A673 (cell line): ENCODE measurements at regions not wholly inside any gene's neighbourhood (a gene's known extent, or its start where the extent isn't known, plus 50 kb on each side); places are given as distances from the start of the nearest gene placed in this dataset.

Experiments used
- BruUV-seq: library from RNA; stranded (reverse); fragments of 400-500 nt; replicated peaks from 2 replicates; lab custom pipeline; 2021; lab: Mats Ljungman, UMichigan
- CTCF ChIA-PET: fragments of 300-600 bp; sonication (Branson Sonifier 250); formaldehyde crosslinking; loops from one replicate; lab custom pipeline; 2022; ENCODE audit warnings: antibody characterized with exemption; lab: Charles Lee
- POLR2A ChIA-PET: fragments of 300-600 bp; sonication (Branson Sonifier 250); formaldehyde crosslinking; loops from one replicate; lab custom pipeline; 2022; ENCODE audit warnings: antibody characterized with exemption; ENCODE audit not compliant: low non-redundant PET; lab: Charles Lee
- DNase-seq: peaks from one replicate; pipeline ENCODE4 v3.0.0-alpha.2; 2015; ENCODE audit warnings: low spot score
- H3K27ac ChIP-seq: fragments of 200-600 bp; sonication (generic); 2 replicates; pipeline ENCODE4 v1.5.1; 2016; ENCODE audit warnings: mixed run types, low read depth, mild to moderate bottlenecking, mixed read lengths, antibody characterized with exemption, low read length; ENCODE audit not compliant: poor library complexity, severe bottlenecking
- H3K27me3 ChIP-seq: fragments of 200-600 bp; sonication (generic); replicated peaks from 2 replicates; pipeline ENCODE4 v1.6.1; 2017; ENCODE audit warnings: mixed run types, low read depth, mild to moderate bottlenecking, mixed read lengths, antibody characterized with exemption, low read length; ENCODE audit not compliant: insufficient read depth, poor library complexity
- H3K36me3 ChIP-seq: fragments of 200-600 bp; sonication (generic); 2 replicates; pipeline ENCODE4 v1.6.1; 2016; ENCODE audit warnings: mixed run types, mild to moderate bottlenecking, mixed read lengths, antibody characterized with exemption, low read length; ENCODE audit not compliant: insufficient read depth, poor library complexity, severe bottlenecking
- H3K4me1 ChIP-seq: fragments of 200-600 bp; sonication (generic); 2 replicates; pipeline ENCODE4 v1.6.1; 2017; ENCODE audit warnings: mixed run types, mild to moderate bottlenecking, mixed read lengths, antibody characterized with exemption, low read length; ENCODE audit not compliant: insufficient read depth, poor library complexity, severe bottlenecking
- H3K4me3 ChIP-seq: fragments of 200-600 bp; sonication (generic); 2 replicates; pipeline ENCODE4 v1.5.1; 2016; ENCODE audit warnings: low read depth, mixed run types, mild to moderate bottlenecking, mixed read lengths, low read length; ENCODE audit not compliant: poor library complexity, severe bottlenecking
- H3K9me3 ChIP-seq: fragments of 200-600 bp; sonication (generic); 2 replicates; pipeline ENCODE4 v1.6.1; 2016; ENCODE audit warnings: mixed run types, low read depth, mild to moderate bottlenecking, mixed read lengths, antibody characterized with exemption, low read length; ENCODE audit not compliant: poor library complexity, severe bottlenecking
- EZH2 ChIP-seq: fragments of 200-600 bp; sonication (generic); IDR thresholded peaks from 2 replicates; pipeline ENCODE4 v1.6.1; 2017; ENCODE audit warnings: borderline replicate concordance, low read depth, mild to moderate bottlenecking, mixed read lengths, antibody characterized with exemption, low read length; ENCODE audit not compliant: poor library complexity, severe bottlenecking
- intact Hi-C: fragments of 100-400 bp; cut with micrococcal nuclease; formaldehyde crosslinking; loops from one replicate; pipeline ENCODE4 v1.10.0; 2022; ENCODE audit not compliant: unreplicated experiment
- TF ChIP-seq, protein P1 (sequence below): fragments of 300-800, 200-600 bp; sonication (generic); conservative IDR thresholded peaks from 2 replicates; pipeline ENCODE4 v1.5.1; 2017; ENCODE audit warnings: low read depth, mild to moderate bottlenecking, antibody characterized with exemption, low read length, moderate library complexity, mixed read lengths

- DNase-seq, result no peak
- H3K4me3 ChIP-seq, result no peak overlapping the region
- ChIA-PET CTCF (no interaction called here), POLR2A (no interaction called here)
- H3K27me3 ChIP-seq, result no peaks in the 10 kb centered on the region
- TF ChIP-seq, protein P1, sequence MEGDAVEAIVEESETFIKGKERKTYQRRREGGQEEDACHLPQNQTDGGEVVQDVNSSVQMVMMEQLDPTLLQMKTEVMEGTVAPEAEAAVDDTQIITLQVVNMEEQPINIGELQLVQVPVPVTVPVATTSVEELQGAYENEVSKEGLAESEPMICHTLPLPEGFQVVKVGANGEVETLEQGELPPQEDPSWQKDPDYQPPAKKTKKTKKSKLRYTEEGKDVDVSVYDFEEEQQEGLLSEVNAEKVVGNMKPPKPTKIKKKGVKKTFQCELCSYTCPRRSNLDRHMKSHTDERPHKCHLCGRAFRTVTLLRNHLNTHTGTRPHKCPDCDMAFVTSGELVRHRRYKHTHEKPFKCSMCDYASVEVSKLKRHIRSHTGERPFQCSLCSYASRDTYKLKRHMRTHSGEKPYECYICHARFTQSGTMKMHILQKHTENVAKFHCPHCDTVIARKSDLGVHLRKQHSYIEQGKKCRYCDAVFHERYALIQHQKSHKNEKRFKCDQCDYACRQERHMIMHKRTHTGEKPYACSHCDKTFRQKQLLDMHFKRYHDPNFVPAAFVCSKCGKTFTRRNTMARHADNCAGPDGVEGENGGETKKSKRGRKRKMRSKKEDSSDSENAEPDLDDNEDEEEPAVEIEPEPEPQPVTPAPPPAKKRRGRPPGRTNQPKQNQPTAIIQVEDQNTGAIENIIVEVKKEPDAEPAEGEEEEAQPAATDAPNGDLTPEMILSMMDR, result no peak
- H3K36me3 ChIP-seq, result no peaks in the 10 kb centered on the region
- no TSS peak for BruUV-seq
- H3K27ac ChIP-seq, result no peak overlapping the region
- intact Hi-C loops, result no loop called here
- no peaks in the 10 kb centered on the region for H3K9me3 ChIP-seq
- H3K4me1 ChIP-seq, result no peaks in the 10 kb centered on the region
Measured at GRCh38 chrX:138020941-138021340, 455.0 kb downstream of the ZIC3 start.

GRCh38 chrX:138026211-138026610 lies 460.3 kb downstream of the ZIC3 start:
- POLR2A ChIA-PET, result no interaction called here
- TF ChIP-seq, protein P1, result peak; percentile 66
- TF ChIP-seq EZH2, result no peak
- H3K27me3 ChIP-seq, result no peaks in the 10 kb centered on the region
- no peaks in the 10 kb centered on the region for H3K9me3 ChIP-seq
- intact Hi-C loops, result no loop called here
- DNase-seq, result peak; percentile 44
- no peak overlapping the region for H3K4me3 ChIP-seq
- H3K27ac ChIP-seq, result no peak overlapping the region
- CTCF ChIA-PET, result no interaction called here
- no peaks in the 10 kb centered on the region for H3K36me3 ChIP-seq
- no TSS peak for BruUV-seq
- no peaks in the 10 kb centered on the region for H3K4me1 ChIP-seq

DNA sequence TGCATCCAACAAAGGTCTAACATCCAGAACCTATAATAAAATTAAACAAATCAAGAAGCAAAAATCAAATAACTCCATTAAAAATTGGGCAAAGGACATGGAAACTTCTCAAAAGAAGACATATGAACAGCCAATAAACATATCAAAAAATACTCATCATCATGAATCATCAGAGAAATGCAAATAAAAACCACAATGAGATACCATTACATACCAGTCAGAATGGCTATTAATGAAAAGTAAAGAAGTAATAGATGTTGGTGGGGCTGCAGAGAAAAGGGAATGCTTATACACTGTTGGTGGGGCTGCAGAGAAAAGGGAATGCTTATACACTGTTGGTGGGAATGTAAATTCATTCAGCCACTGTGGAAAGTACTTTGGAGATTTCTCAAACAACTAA lies 465.8 kb downstream of the ZIC3 start:
- TF ChIP-seq, protein P1, result no peak
- TF ChIP-seq EZH2, result no peak
- Histone ChIP-seq H3K27me3 (no peaks in the 10 kb centered on the region), H3K36me3 (no peaks in the 10 kb centered on the region), H3K4me3 (no peak overlapping the region), H3K4me1 (no peaks in the 10 kb centered on the region), H3K27ac (no peak overlapping the region), H3K9me3 (no peaks in the 10 kb centered on the region)
- intact Hi-C loops, result loop anchor here (2.0 kb wide), 1 partner anchor 599 kb away; no protein-coding TSS in a partner anchor
- no peak for DNase-seq
- ChIA-PET POLR2A (no interaction called here), CTCF (no interaction called here)
- no TSS peak for BruUV-seq
